Fibroblast of villous mesenchyme (primary cell): ENCODE measurements at regions not wholly inside any gene's neighbourhood (a gene's known extent, or its start where the extent isn't known, plus 50 kb on each side); places are given as distances from the start of the nearest gene placed in this dataset.

ENCODE experiments used
- DNase-seq: peaks from one replicate; pipeline ENCODE4 v3.0.0-alpha.2; 2010; ENCODE audit warnings: low read depth
- H3K4me3 ChIP-seq: 2 replicates; pipeline ENCODE4 v1.5.1; 2011; ENCODE audit warnings: low read depth, mild to moderate bottlenecking, low read length
- TF ChIP-seq, protein P1 (sequence below): IDR thresholded peaks from 2 replicates; pipeline ENCODE4 v1.5.1; 2012; ENCODE audit warnings: low read depth, mild to moderate bottlenecking, low read length; ENCODE audit not compliant: insufficient read depth

DNA sequence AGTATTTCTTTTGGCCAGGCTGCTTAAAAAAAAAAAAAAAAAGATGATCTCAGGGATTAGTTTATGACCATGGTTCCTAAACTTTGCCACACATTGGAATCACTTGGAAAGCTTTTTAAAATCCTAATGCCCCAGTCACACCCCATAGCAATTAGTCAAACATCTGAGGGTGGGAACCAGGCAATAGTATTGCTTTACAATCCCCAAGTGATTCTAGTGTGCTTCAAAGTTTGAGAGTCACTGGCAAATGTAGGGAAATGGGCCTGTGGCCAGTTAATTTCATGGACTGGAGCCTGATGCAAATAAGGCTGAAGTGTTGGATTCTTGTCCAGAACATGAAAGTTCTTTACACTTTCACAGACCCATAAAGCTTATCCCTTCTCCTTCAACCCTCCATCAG, 374.6 kb upstream of the ESRRG start:
- DNase-seq: no peak
- TF ChIP-seq, protein P1, sequence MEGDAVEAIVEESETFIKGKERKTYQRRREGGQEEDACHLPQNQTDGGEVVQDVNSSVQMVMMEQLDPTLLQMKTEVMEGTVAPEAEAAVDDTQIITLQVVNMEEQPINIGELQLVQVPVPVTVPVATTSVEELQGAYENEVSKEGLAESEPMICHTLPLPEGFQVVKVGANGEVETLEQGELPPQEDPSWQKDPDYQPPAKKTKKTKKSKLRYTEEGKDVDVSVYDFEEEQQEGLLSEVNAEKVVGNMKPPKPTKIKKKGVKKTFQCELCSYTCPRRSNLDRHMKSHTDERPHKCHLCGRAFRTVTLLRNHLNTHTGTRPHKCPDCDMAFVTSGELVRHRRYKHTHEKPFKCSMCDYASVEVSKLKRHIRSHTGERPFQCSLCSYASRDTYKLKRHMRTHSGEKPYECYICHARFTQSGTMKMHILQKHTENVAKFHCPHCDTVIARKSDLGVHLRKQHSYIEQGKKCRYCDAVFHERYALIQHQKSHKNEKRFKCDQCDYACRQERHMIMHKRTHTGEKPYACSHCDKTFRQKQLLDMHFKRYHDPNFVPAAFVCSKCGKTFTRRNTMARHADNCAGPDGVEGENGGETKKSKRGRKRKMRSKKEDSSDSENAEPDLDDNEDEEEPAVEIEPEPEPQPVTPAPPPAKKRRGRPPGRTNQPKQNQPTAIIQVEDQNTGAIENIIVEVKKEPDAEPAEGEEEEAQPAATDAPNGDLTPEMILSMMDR: no peak
- H3K4me3 ChIP-seq: no peak overlapping the region

DNA sequence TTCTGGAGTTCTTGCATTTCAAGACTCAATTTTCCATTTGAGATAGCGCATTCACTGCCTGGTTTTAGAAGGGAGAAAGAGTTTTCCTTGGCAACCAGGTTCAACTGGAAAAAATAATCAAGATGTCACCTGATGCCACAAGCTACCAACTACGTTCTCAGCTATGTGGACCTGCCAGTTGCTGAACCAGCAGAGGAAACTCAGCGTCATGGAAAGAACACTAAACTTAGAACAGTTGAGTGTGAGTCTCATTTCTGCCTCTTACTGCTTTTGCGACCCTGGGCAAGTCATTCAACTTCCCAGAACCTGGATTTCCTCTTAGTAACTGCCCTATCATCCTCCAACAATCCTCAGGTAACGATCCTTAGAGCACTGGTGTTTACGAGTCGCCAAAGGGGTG, 373.0 kb upstream of the ESRRG start:
- TF ChIP-seq, protein P1: no peak
- no peak overlapping the region for H3K4me3 ChIP-seq
- no peak for DNase-seq

DNA sequence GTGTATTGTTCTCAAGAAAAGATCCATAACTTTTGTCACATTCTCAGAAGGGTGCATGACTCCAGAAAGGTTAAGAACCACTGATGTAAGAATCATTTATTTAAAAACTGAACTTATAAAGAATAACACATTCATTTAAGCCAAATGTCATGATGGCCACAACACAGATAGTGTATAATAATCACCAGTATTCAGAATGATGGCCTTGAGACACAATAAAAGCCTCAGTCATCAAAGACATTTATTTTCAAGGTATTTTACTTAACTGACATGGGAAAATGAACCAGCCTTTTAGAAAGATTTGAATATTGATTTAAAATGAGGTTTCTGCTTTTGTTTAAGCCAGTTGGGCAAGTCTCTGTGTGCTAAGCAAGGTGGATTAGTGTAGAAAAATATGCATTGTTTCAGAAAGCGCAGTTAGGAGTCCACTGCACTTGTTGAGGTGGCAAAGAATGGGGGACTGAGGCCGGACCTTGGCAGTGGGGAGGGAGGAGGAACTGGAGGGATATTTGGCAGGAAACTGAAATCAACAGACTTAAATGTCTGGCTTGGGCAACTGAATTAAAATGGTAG, 371.9 kb upstream of the ESRRG start:
- H3K4me3 ChIP-seq: no peak overlapping the region
- TF ChIP-seq, protein P1: no peak
- no peak for DNase-seq

DNA sequence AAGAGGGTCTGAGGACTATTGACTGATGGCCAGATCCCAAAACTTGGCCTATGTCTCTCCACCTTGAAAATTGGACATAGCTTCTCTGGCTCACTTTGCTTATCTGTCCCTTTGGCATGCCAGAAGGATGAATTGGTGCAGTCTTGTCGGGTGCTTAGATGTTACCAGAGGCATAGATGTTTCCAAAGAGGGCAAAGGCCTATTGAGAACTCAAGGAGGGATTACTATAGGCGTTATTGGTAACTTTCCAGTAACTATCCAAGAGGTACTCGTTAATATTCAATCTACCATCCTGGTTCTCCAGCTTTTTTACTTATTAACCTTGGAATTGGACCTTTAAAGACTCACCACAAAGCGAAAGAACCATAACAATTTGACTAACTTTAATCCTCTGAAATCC, 368.3 kb upstream of the ESRRG start:
- TF ChIP-seq, protein P1: no peak
- no peak overlapping the region for H3K4me3 ChIP-seq
- DNase-seq: no peak

DNA sequence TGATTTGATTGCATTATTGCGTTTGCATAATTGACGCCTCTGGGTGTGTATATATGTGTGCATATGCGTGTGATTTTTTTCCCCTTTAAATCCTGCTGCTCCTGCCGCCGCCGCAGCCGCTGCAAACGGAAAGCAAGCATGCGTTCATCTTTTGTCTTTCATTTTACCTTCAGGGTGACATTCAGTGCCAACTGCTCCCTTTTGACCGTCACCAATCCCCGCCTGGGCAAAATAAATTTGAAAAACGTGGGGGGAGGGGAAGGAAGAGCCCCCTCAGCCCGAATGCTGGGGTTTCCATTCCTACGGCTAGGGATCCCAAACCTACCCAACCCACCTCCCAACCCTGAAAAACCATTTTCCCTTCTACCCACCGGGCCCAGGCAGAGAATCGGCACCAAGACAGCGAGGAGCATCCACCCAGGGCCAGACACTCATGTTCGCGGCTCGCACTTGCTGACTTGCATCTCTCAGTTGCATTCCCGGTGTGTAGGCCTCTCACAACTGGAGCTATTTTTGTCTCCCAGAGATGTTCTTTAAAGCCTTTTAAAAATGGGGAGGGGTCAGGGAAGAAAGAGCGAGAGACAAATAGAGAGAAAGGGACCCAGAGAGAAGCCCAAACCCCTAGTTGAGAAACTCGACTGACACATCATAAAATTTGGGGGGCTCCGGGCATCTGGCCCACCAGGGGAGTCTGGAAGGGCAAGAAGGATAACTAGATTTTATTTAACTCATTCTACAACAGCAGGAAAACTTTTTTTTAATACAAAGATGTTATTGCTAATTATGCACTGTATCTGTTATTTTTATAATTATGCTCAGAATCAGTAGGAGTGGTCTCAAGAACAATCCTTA, 367.1 kb upstream of the ESRRG start:
- TF ChIP-seq, protein P1: no peak
- no peak overlapping the region for H3K4me3 ChIP-seq
- no peak for DNase-seq

DNA sequence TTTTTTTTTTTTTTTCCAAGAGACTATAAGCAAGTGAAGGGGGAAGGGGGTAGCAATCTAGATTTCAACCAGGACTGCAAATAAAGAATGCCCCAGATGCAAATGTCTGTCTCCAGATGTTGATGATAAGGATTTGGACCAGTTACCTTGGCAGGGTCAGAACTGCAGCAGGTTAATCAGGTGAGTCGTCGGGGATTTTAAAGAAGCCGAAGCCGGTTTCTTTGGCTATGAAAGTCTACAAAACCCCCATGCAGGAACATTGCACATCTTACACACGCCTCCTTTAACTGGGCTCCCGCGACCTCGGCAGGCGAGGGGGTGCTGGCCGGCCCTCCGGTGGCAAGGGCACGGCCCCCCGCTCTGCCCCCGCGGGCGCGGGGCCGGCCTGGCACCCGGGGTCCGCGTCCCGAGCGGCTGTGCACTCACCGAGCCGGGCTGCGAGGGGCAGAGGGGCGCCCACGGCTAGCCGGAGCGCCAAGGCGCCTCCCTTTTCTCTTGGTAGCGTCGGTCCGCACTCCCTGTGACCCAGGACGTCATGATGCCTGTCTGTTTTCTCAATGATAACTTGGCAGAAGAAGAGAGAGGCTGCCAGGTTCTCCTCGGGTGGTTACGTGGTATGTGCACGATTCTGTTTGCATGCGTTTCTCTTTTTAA, 366.3 kb upstream of the ESRRG start:
- H3K4me3 ChIP-seq: peak overlapping the region; percentile 14
- peak; percentile 5 for DNase-seq
- TF ChIP-seq, protein P1: no peak
